Smooth muscle cell (in vitro differentiated cells): ENCODE measurements at regions not wholly inside any gene's neighbourhood (a gene's known extent, or its start where the extent isn't known, plus 50 kb on each side); places are given as distances from the start of the nearest gene placed in this dataset.

Experiments
- DNase-seq: peaks from one replicate; lab custom pipeline; 2025; ENCODE audit not compliant: unreplicated experiment; lab: John Stamatoyannopoulos, UW
- H2AFZ ChIP-seq: fragments of 200-600 bp; sonication (generic); 2 replicates; pipeline ENCODE4 v1.6.0; 2016; ENCODE audit warnings: antibody characterized with exemption, low read depth, mild to moderate bottlenecking
- H3F3A ChIP-seq: fragments of 200-600 bp; sonication (generic); 2 replicates; pipeline ENCODE4 v1.6.0; 2017; ENCODE audit warnings: antibody characterized with exemption, low read depth
- H3K27ac ChIP-seq: fragments of 200-600 bp; sonication (generic); 2 replicates; pipeline ENCODE4 v1.5.1; 2016; ENCODE audit warnings: low read depth, mild to moderate bottlenecking
- H3K27me3 ChIP-seq: fragments of 200-600 bp; sonication (generic); 2 replicates; pipeline ENCODE4 v1.6.1; 2016; ENCODE audit warnings: low read depth, mild to moderate bottlenecking
- H3K36me3 ChIP-seq: fragments of 200-600 bp; sonication (generic); 2 replicates; pipeline ENCODE4 v1.5.1; 2016; ENCODE audit warnings: low read depth
- H3K4me1 ChIP-seq: fragments of 200-600 bp; sonication (generic); 2 replicates; pipeline ENCODE4 v1.5.1; 2016; ENCODE audit warnings: low read depth
- H3K4me2 ChIP-seq: fragments of 200-600 bp; sonication (generic); 2 replicates; pipeline ENCODE4 v1.6.0; 2016; ENCODE audit warnings: mild to moderate bottlenecking
- H3K4me3 ChIP-seq: fragments of 200-600 bp; sonication (generic); 2 replicates; pipeline ENCODE4 v1.5.1; 2016; ENCODE audit warnings: mild to moderate bottlenecking
- H3K79me2 ChIP-seq: fragments of 200-600 bp; sonication (generic); 2 replicates; pipeline ENCODE4 v1.6.0; 2016; ENCODE audit warnings: low read depth, mild to moderate bottlenecking
- H3K9ac ChIP-seq: fragments of 200-600 bp; sonication (generic); 2 replicates; pipeline ENCODE4 v1.6.0; 2016; ENCODE audit warnings: low read depth
- H3K9me3 ChIP-seq: fragments of 200-600 bp; sonication (generic); replicated peaks from 2 replicates; pipeline ENCODE4 v1.5.1; 2016; ENCODE audit warnings: low read depth
- H4K20me1 ChIP-seq: fragments of 200-600 bp; sonication (generic); 2 replicates; pipeline ENCODE4 v1.6.0; 2016; ENCODE audit warnings: low read depth
- whole genome bisulfite sequencing: methylation state at CpG from one replicate; pipeline ENCODE4 v1.1.7; 2016; ENCODE audit warnings: low lambda C conversion rate; 5-methylcytosine and 5-hydroxymethylcytosine counted together
- TF ChIP-seq, protein P1 (sequence below): fragments of 200-600 bp; sonication (generic); IDR thresholded peaks from 2 replicates; pipeline ENCODE4 v1.5.1; 2017; ENCODE audit warnings: borderline replicate concordance, mild to moderate bottlenecking, antibody characterized with exemption; ENCODE audit not compliant: insufficient read depth, poor library complexity, severe bottlenecking

GRCh38 chr9:23557689-23558088 is 268.4 kb downstream of the ELAVL2 start:
- no peak overlapping the region for H3K4me3 ChIP-seq
- peaks cover 9% of the 10 kb centered on the region for H3K4me1 ChIP-seq
- H3K4me2 ChIP-seq = peak overlapping the region; percentile 27
- no peaks in the 10 kb centered on the region for H4K20me1 ChIP-seq
- DNase-seq = no peak
- no peaks in the 10 kb centered on the region for H3K36me3 ChIP-seq
- no peaks in the 10 kb centered on the region for H3K79me2 ChIP-seq
- H3F3A ChIP-seq = peaks cover 8% of the 10 kb centered on the region
- H3K9ac ChIP-seq = no peak overlapping the region
- no peak overlapping the region for H3K27ac ChIP-seq
- H2AFZ ChIP-seq = no peak overlapping the region
- H3K9me3 ChIP-seq = no peaks in the 10 kb centered on the region
- TF ChIP-seq, protein P1, sequence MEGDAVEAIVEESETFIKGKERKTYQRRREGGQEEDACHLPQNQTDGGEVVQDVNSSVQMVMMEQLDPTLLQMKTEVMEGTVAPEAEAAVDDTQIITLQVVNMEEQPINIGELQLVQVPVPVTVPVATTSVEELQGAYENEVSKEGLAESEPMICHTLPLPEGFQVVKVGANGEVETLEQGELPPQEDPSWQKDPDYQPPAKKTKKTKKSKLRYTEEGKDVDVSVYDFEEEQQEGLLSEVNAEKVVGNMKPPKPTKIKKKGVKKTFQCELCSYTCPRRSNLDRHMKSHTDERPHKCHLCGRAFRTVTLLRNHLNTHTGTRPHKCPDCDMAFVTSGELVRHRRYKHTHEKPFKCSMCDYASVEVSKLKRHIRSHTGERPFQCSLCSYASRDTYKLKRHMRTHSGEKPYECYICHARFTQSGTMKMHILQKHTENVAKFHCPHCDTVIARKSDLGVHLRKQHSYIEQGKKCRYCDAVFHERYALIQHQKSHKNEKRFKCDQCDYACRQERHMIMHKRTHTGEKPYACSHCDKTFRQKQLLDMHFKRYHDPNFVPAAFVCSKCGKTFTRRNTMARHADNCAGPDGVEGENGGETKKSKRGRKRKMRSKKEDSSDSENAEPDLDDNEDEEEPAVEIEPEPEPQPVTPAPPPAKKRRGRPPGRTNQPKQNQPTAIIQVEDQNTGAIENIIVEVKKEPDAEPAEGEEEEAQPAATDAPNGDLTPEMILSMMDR = no peak
- H3K27me3 ChIP-seq = no peaks in the 10 kb centered on the region

DNA sequence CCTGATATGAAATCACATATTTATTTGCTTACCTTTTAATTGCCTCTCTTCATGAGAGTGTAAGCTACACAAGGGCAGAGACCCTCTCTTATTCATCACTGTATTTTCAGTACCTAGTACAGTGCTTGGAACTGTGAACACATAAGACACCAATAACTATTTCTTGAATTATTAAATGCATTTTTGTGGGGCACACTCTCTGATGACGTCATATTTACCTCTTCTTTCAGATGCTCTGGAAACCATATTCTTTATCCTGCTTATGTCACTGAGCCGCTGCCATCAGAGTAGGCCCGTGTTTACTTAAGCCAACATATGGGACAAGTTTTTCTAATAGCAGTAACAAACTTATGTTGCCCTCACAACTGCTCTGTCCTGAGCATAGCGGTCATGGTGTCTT is 266.5 kb downstream of the ELAVL2 start:
- H3F3A ChIP-seq = peaks cover 8% of the 10 kb centered on the region
- no peak for DNase-seq
- H3K4me1 ChIP-seq = peaks cover 9% of the 10 kb centered on the region
- no peak overlapping the region for H3K4me3 ChIP-seq
- no peaks in the 10 kb centered on the region for H3K36me3 ChIP-seq
- no peaks in the 10 kb centered on the region for H4K20me1 ChIP-seq
- H3K9ac ChIP-seq = no peak overlapping the region
- H2AFZ ChIP-seq = no peak overlapping the region
- no peak overlapping the region for H3K27ac ChIP-seq
- H3K9me3 ChIP-seq = no peaks in the 10 kb centered on the region
- WGBS = 86% methylated on average over 4 of the region's 4 CpGs
- no peaks in the 10 kb centered on the region for H3K27me3 ChIP-seq
- no peak overlapping the region for H3K4me2 ChIP-seq
- TF ChIP-seq, protein P1 = no peak
- no peaks in the 10 kb centered on the region for H3K79me2 ChIP-seq

DNA sequence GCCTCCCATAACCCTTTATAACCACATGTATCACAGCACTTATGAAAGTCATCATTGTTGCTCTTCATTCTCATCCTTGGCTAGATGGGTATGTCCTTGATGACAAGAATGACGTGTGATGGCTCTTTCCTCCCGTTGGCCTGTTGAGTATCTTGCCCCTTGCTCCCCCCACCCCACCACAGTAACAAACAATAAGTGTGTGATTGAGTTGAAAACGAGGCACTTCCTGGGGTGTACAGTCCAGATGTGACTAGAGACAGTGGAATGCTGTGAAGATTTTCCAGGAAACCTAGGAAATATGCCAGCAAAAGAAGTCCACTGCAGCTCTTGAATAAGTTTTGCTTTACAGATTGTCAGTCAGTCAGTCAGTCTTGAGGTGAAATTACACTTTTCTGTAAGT is 262.5 kb downstream of the ELAVL2 start:
- H3K4me1 ChIP-seq = no peaks in the 10 kb centered on the region
- peak overlapping the region; percentile 33 for H3K4me2 ChIP-seq
- no peak overlapping the region for H3K9ac ChIP-seq
- no peaks in the 10 kb centered on the region for H3F3A ChIP-seq
- H4K20me1 ChIP-seq = no peaks in the 10 kb centered on the region
- H3K27me3 ChIP-seq = no peaks in the 10 kb centered on the region
- H3K27ac ChIP-seq = no peak overlapping the region
- H3K9me3 ChIP-seq = no peaks in the 10 kb centered on the region
- TF ChIP-seq, protein P1 = no peak
- no peak for DNase-seq
- no peaks in the 10 kb centered on the region for H3K79me2 ChIP-seq
- peak overlapping the region; percentile 3 for H2AFZ ChIP-seq
- no peaks in the 10 kb centered on the region for H3K36me3 ChIP-seq
- no peak overlapping the region for H3K4me3 ChIP-seq
- WGBS = 49% methylated on average over 3 of the region's 3 CpGs

DNA sequence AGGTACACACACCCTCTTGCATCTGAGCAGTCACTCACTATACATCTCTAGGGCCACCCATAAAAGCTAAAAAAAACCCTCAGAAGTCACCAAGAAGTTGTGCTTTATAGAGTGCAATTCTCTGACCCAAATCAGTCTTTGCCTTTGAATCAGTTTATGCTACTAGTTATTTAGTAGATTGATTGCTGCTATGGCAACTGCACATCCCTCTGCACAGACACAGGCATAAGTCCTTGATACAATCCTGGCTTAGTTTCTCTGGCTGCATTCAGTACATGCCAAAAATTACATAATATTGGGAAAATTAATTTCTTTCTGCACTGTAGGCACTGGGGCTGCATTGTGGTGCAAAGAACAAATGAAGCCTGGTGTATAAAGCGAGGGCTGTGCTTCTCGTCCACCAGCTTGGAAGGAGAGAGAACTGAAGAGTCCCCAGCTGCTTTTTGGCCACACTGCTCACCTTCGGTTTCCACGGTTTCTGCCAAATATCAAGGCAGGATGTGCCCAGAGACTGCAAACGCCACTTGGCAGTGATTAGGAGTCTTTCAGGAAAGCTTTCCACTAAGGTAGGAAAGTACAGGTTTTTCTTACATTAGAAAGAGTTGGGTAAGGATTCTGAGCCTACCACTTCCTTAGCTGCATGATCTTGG is 258.4 kb downstream of the ELAVL2 start:
- WGBS = 94% methylated on average over 5 of the region's 5 CpGs
- TF ChIP-seq, protein P1 = no peak

More for the DNA sequence above, 258.4 kb downstream of the ELAVL2 start:
- H3K36me3 ChIP-seq = no peaks in the 10 kb centered on the region
- H4K20me1 ChIP-seq = no peaks in the 10 kb centered on the region
- H3K9ac ChIP-seq = no peak overlapping the region
- H3K27me3 ChIP-seq = no peaks in the 10 kb centered on the region
- H3F3A ChIP-seq = no peaks in the 10 kb centered on the region
- no peak overlapping the region for H3K4me2 ChIP-seq
- no peaks in the 10 kb centered on the region for H3K9me3 ChIP-seq
- no peaks in the 10 kb centered on the region for H3K4me1 ChIP-seq
- no peaks in the 10 kb centered on the region for H3K79me2 ChIP-seq
- H3K27ac ChIP-seq = no peak overlapping the region
- no peak overlapping the region for H3K4me3 ChIP-seq
- DNase-seq = no peak
- no peak overlapping the region for H2AFZ ChIP-seq
